HCT116 (cell line): ENCODE measurements at regions not wholly inside any gene's neighbourhood (a gene's known extent, or its start where the extent isn't known, plus 50 kb on each side); places are given as distances from the start of the nearest gene placed in this dataset.

ENCODE experiments used
- CBX3 ChIP-seq: IDR thresholded peaks from 2 replicates; pipeline ENCODE4 v1.6.1; 2012; ENCODE audit warnings: low read depth
- CTCF ChIP-seq, 3 experiments: fragments of 200-600 bp in 1 of 3; sonication (generic) in 1 of 3; IDR thresholded peaks in 2 of 3; conservative IDR thresholded peaks in 1 of 3; 2 replicates each; pipeline ENCODE4 v1.5.1; 2012 to 2017; ENCODE audit warnings: low read depth in 2 of 3, low read length in 2 of 3, antibody characterized with exemption in 1 of 3, borderline replicate concordance in 1 of 3, control low read depth in 1 of 3, mild to moderate bottlenecking in 1 of 3, mixed read lengths in 1 of 3, mixed run types in 1 of 3, moderate library complexity in 1 of 3; ENCODE audit not compliant: insufficient read depth in 1 of 3
- ELF1 ChIP-seq: IDR thresholded peaks from 2 replicates; pipeline ENCODE4 v1.6.1; 2012; ENCODE audit warnings: low read depth, borderline replicate concordance
- EZH2 ChIP-seq: fragments of 200-600 bp; sonication (generic); IDR thresholded peaks from 2 replicates; pipeline ENCODE4 v1.6.1; 2017; ENCODE audit warnings: antibody characterized with exemption, mixed run types
- EZH2phosphoT487 ChIP-seq: fragments of 200-600 bp; IDR thresholded peaks from 2 replicates; pipeline ENCODE4 v1.6.1; 2018; ENCODE audit warnings: antibody characterized with exemption, borderline replicate concordance
- POLR2A ChIP-seq: IDR thresholded peaks from 2 replicates; pipeline ENCODE4 v1.7.0; 2011; ENCODE audit warnings: borderline replicate concordance; ENCODE audit not compliant: insufficient read depth, insufficient read length; ENCODE audit errors: extremely low read depth
- POLR2AphosphoS5 ChIP-seq: IDR thresholded peaks from 2 replicates; pipeline ENCODE4 v1.6.1; 2011; ENCODE audit warnings: mild to moderate bottlenecking, low read depth, low read length, moderate library complexity
- RAD21 ChIP-seq: IDR thresholded peaks from 2 replicates; pipeline ENCODE4 v1.6.1; 2012; ENCODE audit warnings: low read depth, mild to moderate bottlenecking
- REST ChIP-seq: IDR thresholded peaks from 2 replicates; pipeline ENCODE4 v1.6.1; 2012; ENCODE audit warnings: low read depth
- SP1 ChIP-seq: IDR thresholded peaks from 2 replicates; pipeline ENCODE4 v1.6.1; 2012; ENCODE audit warnings: low read depth
- SRF ChIP-seq: IDR thresholded peaks from 2 replicates; pipeline ENCODE4 v1.6.1; 2012; ENCODE audit warnings: low read depth
- TCF7L2 ChIP-seq: IDR thresholded peaks from 2 replicates; pipeline ENCODE4 v1.7.0; 2011; ENCODE audit warnings: borderline replicate concordance, inconsistent platforms; ENCODE audit not compliant: insufficient read depth, insufficient read length; ENCODE audit errors: extremely low read depth
- YY1 ChIP-seq: IDR thresholded peaks from 2 replicates; pipeline ENCODE4 v1.6.1; 2011; ENCODE audit warnings: low read length, low read depth, moderate library complexity, mild to moderate bottlenecking; ENCODE audit not compliant: insufficient replicate concordance; ENCODE audit errors: extremely low read depth
- TF ChIP-seq, protein P1 (sequence below): IDR thresholded peaks from 2 replicates; pipeline ENCODE4 v1.6.1; 2012

DNA sequence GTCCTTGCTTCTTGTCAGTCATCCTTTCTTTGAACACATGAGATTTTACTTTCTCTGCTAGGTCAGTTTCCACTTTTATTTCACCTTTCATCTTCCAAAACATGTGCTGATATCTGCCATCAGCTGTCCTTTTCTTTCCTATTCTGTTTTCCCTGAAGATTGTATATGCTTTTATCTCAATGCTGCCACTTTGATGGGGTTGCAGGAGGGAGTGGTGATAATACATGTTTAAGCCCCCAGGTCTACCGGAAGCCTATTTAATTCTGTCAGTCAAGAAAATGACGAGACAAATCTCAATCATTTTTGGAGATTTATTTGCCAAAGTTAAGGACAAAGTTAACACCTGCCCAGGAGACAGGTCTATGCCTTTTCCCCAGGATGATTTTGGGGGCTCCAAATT, 73.8 kb downstream of the MRPL32 start:
- TF ChIP-seq CTCF (IDR thresholded peaks at IDR 0.05 in 2 of 3, conservative IDR thresholded peaks at IDR 0.05 in 1 of 3; ENCODE audit: borderline replicate concordance in 1 of 3, insufficient read depth in 1 of 3, low read depth in 2 of 3, low read length in 2 of 3) = no peak
- no peak for TF ChIP-seq SP1
- TF ChIP-seq POLR2AphosphoS5 = no peak
- TF ChIP-seq RAD21 = no peak
- TF ChIP-seq REST = no peak
- no peak for TF ChIP-seq POLR2A
- TF ChIP-seq EZH2 = no peak
- no peak for TF ChIP-seq YY1
- TF ChIP-seq, protein P1, sequence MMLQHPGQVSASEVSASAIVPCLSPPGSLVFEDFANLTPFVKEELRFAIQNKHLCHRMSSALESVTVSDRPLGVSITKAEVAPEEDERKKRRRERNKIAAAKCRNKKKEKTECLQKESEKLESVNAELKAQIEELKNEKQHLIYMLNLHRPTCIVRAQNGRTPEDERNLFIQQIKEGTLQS = no peak
- no peak for TF ChIP-seq EZH2phosphoT487
- no peak for TF ChIP-seq ELF1
- TF ChIP-seq CBX3 = no peak
- no peak for TF ChIP-seq TCF7L2
- TF ChIP-seq SRF = no peak
